GM18907 (cell line): ENCODE measurements at regions not wholly inside any gene's neighbourhood (a gene's known extent, or its start where the extent isn't known, plus 50 kb on each side); places are given as distances from the start of the nearest gene placed in this dataset.

Experiments
- ATAC-seq: cut with Tn5 transposase; IDR thresholded peaks from one replicate; pipeline ENCODE4 v1.9.1; 2021; ENCODE audit warnings: mild to moderate bottlenecking, moderate library complexity; ENCODE audit not compliant: unreplicated experiment

DNA sequence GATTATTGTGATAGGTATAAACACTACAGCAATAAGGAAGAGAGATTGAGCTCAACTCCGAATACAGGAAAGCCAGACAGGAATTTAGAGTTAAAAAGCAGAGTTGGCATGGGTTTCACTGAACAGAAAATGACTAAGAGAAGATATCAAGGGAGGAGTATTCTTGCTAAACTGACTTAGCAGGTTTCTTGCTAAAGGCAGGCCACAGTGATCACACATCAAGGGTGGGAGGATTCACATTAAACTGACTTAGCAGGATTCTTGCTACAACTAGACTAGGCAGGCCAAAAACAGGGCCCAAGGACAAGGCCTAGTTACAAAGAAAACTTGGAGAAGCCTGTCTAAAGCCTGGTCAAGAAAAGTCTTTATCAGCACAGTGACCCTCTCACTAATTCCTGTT lies 195.1 kb downstream of the MAGEB5 start:
- ATAC-seq, result no peak

DNA sequence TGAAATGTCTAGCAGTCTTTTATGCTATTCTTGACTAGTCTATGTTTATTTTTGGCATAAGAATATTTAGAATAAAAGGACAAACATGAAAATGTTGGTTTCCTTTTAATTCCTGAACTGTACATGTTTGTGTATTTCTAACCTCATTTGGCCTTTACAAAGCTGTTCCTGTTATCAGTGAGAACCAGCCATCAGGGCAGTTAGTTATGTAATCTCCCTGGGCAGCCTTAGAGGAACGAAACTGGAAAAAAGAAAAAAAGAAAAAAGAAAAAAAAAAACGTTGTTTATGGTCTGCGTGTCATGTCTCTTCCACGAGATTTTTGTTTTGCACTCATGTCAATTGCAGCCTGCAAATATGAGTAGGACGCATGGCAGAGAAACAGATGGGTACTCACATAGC lies 193.7 kb downstream of the MAGEB5 start:
- no peak for ATAC-seq

- no peak for ATAC-seq
These were observed 171.9 kb downstream of the MAGEB5 start for GRCh38 chrX:26387906-26388305.

GRCh38 chrX:26376037-26376708 lies 160.2 kb downstream of the MAGEB5 start:
- no peak for ATAC-seq

GRCh38 chrX:26375346-26375745 lies 159.4 kb downstream of the MAGEB5 start:
- ATAC-seq, result no peak

- no peak for ATAC-seq
These were observed 157.9 kb downstream of the MAGEB5 start for GRCh38 chrX:26373829-26374228.

DNA sequence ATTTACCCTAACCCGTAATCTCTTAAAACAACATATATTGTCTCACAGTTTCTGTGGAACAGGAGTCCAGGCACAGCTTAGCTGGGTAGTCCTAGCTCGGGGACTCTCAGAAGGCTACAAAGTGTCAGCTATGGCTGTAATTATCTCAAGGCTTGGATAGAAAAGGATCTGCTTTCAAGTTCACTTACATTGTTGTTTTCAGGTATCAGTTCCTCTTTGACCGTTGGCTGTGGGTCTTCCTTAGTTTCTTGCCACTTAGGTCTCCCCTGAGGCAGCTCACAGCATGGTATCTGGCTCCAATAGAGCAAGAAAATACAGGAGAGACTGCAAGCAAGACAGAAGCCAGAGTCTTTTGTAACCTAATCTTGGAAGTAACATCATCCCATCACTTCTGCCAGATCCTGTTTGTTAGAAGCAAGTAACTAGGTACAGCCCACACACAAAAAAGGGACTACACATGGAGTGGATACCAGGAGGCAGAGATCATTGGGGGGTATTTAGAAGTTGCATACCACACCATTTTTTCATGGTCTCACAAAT lies 137.0 kb downstream of the MAGEB5 start:
- ATAC-seq, result no peak

DNA sequence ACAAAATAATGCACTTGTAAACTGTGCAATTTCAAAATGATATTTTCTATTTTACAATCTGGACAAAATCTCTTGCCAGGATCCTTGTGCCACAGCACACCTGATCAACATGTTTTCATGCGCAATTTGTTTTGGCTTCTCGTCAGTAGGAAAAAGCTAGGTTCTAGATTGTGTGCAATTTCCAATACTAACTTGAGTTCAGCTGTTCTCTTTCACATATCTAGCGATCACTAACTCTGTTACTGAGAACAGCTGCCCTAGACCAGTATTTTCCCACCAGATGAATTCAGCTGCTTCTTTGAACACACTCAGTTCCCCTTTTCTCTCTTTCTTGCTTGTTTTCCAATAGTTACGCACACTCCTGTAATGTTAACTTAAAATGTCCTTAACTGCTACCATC lies 131.2 kb downstream of the MAGEB5 start:
- ATAC-seq, result no peak

DNA sequence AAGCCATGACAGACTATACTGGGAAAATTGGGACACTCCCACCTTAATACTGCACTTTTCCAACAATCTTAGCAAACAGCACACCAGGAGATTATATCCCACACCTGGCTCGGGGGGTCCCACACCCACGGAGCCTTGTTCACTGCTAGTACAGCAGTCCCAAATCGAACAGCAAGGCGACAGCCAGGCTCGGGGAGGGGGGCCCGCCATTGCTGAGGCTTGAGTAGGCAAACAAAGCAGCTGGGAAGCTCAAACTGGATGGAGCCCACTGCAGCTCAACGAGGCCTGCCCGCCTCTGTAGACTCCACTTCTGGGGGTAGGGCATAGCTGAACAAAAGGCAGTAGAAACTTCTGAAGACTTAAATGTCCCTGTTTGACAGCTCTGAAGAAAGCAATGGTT lies 118.3 kb downstream of the MAGEB5 start:
- ATAC-seq, result no peak

GRCh38 chrX:26328608-26329319 lies 112.8 kb downstream of the MAGEB5 start:
- ATAC-seq, result no peak

DNA sequence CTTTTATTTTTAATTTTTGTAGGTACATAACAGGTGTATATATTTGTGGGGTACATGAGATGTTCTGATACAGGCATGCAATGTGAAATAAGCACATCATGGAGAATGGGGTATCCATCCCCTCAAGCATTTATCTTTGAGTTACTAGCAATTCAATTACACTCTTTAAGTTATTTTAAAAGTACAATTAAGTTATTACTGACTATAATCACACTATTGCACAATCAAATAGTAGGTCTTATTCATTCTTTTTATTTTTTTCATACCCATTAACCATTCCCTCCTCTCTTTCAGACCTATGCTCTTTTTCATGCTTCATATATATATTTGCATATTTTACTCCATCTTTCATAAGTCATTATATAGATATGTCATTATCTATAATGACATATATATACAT lies 93.3 kb downstream of the MAGEB5 start:
- no peak for ATAC-seq

GRCh38 chrX:26295425-26295824 lies 79.5 kb downstream of the MAGEB5 start:
- ATAC-seq, result no peak

DNA sequence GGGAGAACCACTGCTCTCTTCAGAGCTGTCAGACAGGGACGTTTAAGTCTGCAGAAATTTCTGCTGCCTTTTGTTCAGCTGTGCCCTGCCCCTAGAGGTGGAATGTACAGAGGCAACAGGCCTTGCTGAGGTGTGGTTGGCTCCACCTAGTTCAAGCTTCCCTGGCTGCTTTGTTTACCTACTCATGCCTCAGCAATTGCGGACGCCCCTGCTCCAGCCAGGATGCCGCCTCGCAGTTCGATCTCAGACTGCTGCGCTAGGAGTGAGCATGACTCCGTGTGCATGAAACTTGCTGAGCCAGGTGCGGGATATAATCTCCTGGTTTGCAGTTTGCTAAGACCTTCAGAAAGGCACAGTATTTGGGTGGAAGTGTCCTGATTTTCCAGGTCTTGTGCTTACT lies 70.9 kb downstream of the MAGEB5 start:
- no peak for ATAC-seq
